ENCODE measurements at regions not wholly inside any gene's neighbourhood (a gene's known extent, or its start where the extent isn't known, plus 50 kb on each side); places are given as distances from the start of the nearest gene placed in this dataset.

- ChIA-PET CTCF (no interaction called here), POLR2A (ENCODE audit: low non-redundant PET) (no interaction called here)
- no peak for TF ChIP-seq CTCF (conservative IDR thresholded peaks at IDR 0.05; ENCODE audit: low read depth)
- H3K27ac ChIP-seq = no peak overlapping the region
- DNase-seq (ENCODE audit: low spot score) = no peak
These were observed 202.4 kb upstream of the TCERG1L start for GRCh38 chr10:131513901-131514300.

GRCh38 chr10:131514454-131514853 is 202.9 kb upstream of the TCERG1L start:
- DNase-seq (ENCODE audit: low spot score) = peak; percentile 50
- no peak for TF ChIP-seq CTCF (conservative IDR thresholded peaks at IDR 0.05; ENCODE audit: low read depth)
- H3K27ac ChIP-seq = no peak overlapping the region
- ChIA-PET POLR2A (ENCODE audit: low non-redundant PET) (no interaction called here), CTCF (no interaction called here)

GRCh38 chr10:131516285-131516684 is 204.8 kb upstream of the TCERG1L start:
- TF ChIP-seq CTCF (conservative IDR thresholded peaks at IDR 0.05; ENCODE audit: low read depth) = no peak
- no peak for DNase-seq (ENCODE audit: low spot score)
- no peak overlapping the region for H3K27ac ChIP-seq
- CTCF ChIA-PET = interaction anchor here (0.6 kb wide), 1 partner anchor 62 kb away, joined by 3 read pairs; no protein-coding TSS in a partner anchor
- POLR2A ChIA-PET (ENCODE audit: low non-redundant PET) = no interaction called here

GRCh38 chr10:131517781-131518180 is 206.3 kb upstream of the TCERG1L start:
- POLR2A ChIA-PET (ENCODE audit: low non-redundant PET) = no interaction called here
- H3K27ac ChIP-seq = no peak overlapping the region
- no peak for TF ChIP-seq CTCF (conservative IDR thresholded peaks at IDR 0.05; ENCODE audit: low read depth)
- CTCF ChIA-PET = no interaction called here
- DNase-seq (ENCODE audit: low spot score) = no peak

GRCh38 chr10:131519723-131520605 is 208.4 kb upstream of the TCERG1L start:
- H3K27ac ChIP-seq = no peak overlapping the region
- ChIA-PET CTCF (no interaction called here), POLR2A (ENCODE audit: low non-redundant PET) (no interaction called here)
- no peak for TF ChIP-seq CTCF (conservative IDR thresholded peaks at IDR 0.05; ENCODE audit: low read depth)
- no peak for DNase-seq (ENCODE audit: low spot score)

- ChIA-PET POLR2A (ENCODE audit: low non-redundant PET) (no interaction called here), CTCF (no interaction called here)
These were observed 220.0 kb upstream of the TCERG1L start for GRCh38 chr10:131531265-131532190.

More at GRCh38 chr10:131531265-131532190, 220.0 kb upstream of the TCERG1L start:
- no peak for TF ChIP-seq CTCF (conservative IDR thresholded peaks at IDR 0.05; ENCODE audit: low read depth)
- DNase-seq (ENCODE audit: low spot score) = no peak
- no peak overlapping the region for H3K27ac ChIP-seq
